ENCODE measurements at regions not wholly inside any gene's neighbourhood (a gene's known extent, or its start where the extent isn't known, plus 50 kb on each side); places are given as distances from the start of the nearest gene placed in this dataset.

DNA sequence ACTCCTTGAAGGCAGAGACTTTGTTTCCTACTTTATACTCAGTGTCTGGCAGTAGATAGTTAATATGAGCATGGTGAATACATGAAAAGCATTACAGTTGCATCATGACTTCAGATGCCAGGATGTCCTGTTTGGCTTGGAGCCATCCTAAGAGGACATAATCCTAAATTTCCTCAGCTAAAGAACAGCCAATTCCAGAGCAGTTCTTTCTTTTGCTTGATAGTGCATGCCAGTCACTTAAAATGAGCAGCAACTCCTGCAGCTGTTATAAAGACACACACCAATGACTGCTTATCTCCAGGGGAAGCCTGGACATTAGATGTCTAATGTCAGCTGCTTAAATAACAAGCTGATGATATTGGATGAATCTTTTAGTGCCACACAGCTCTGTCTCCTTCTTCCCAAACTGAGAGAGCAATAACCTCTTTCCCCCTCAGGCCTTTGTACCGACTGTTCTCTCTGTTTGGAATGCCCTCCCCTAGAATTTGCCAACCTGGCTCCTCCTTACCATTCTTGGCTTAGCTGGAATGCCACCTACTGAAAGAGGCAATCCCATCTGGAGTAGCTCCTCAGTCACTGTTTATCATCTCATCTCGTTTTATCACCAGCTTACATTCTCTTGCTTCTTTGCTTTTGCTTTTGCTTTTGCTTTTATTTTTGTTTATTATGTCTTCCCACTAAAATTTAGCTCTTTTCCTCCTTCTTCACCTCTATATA lies 100.8 kb upstream of the USP38 start:
- no peak for DNase-seq

DNA sequence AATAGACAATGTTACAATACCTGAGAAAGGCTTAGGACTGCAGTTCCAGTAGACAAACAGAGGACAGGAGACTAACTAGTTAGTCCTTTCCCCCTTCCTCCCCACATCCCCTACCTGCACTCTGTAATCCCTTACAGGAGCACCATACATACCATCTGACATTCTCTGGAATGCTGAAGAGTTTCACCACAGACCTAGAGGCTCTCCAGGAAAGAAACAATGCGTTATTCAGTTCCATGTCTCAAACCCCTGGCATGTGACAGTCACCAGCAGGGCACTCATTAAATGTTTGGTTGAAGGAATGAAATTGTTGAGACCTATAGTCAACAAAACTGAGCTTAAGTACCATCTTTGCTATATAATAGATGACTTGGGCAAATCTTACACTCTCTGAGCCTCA lies 100.2 kb upstream of the USP38 start:
- no peak for DNase-seq

DNA sequence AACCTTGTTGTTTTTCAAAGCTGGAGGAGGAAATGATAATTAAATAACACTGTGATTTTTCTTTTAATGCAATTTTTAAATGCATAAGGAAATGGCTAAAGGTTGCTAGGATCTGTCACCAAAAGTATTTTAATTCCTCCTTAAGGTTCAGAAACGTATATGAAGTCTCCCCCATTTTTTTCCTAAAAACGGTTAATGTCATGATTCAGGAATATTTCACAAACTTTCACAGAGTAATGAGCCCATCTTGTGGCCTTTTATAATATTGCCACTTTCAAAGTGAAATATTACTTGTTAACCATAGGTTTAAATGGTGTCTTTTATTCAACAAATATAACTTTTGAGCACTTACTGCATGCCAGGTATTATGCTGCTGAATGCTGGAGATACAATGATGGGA lies 99.5 kb upstream of the USP38 start:
- DNase-seq, result no peak

DNA sequence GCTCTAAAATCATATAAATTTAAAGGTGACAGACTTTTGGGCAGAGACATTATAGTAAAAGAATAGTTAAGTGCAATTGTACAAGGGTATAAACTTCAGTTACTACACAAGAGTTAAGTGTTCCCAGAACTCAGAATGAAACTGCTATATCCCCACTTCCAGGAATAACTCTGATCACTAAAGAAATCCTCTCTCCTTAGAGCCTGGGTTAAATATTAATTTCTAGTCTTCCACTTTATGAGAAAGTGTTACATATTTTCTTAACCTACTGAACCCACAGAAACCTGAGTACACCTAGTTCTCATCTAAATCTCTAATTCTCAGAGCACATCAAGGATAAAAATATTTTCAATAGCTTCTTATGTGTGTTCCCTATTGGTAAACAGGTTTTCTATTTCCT lies 99.1 kb upstream of the USP38 start:
- no peak for DNase-seq

DNA sequence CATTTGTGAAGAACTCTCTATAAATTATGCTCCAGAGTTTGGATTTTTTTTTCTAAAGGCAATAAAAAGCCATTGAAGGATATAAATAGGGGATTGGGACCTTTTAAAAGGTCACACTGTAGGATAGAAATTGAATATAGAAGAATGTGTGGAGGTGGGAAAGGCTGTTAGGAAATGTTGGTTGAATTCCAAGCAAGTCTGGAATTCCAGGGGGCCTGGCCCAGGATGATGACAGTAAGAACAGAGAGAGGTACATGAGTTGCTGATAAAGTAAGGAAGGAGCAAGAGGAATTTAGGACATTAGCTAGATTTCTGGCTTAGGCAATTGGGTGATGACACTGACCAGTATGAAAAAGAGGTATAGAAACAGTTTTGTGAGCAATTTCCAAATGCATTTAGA lies 95.4 kb upstream of the USP38 start:
- DNase-seq, result no peak

DNA sequence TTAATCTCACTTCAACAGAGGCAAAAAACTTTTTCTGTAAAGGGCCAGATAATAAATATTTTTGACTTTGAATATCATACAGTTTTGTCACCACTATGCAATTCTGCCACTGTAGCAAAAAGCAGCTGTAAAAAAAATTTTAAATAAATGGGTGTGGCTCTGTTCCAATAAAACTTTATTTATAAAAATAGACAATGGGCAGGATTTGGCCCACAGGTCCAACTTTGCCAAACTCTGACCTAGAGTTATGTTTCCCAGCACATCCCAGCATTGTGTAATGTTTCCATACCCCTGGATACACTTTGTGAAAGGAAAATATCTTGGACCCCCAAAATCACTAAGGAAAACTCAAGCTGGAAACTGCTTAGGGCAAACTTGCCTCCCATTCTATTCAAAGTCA lies 94.9 kb upstream of the USP38 start:
- no peak for DNase-seq

DNA sequence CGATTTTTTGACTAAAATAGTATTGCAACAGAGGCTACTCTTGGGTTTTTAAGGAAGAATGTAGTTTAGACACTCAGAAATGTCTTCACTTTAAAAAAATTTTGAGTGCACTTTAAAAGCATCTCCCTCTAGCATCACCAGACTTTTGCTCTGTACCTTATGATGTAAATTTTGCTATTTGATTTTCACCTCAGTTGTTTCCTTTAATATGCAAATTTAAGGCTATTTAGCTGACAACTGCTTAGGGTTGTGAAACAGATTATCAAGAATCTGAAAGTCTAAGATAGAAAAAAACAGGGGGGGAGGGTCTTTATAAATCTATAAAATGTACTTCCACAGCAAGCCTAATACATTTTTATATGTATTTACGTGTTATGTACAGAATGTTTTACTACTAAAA lies 92.9 kb upstream of the USP38 start:
- DNase-seq, result no peak

DNA sequence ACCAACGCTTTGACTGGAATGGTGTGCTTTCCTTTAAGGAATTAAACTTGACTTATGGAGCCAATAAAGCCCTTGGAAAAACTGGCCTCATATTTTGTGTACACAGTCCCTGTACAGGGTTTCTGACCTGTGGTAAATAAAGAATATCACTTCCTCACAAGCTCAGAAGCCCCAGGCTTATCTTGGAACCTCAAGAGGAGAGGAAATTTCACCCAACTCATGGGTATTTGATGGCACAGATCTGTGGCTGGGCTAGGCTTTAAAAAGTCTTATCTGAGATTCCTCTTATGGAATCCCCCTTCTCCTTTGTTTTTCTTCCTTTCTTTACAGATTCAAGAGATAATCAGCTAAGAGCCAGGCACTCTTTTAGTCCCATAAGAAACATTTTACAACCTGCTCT lies 89.3 kb upstream of the USP38 start:
- DNase-seq, result no peak

DNA sequence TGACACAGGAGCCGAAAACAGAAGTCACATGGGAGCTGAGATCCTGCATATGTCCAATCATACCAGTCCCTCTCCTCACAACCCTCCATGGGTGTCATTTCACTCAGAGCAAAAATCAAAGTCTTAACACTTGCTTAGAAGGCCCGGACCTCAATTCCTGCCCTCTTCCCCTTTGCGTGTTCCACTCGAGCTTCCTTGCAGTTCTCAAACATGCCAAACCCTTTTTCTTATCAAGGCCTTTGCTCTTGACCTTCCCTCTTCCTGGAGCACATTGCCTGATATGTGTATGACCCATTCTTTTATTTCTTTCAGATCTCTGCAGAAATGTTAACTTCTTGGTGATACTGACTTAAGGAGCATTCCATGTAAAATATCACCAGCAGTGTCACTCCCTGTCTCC lies 87.0 kb upstream of the USP38 start:
- DNase-seq, result no peak

DNA sequence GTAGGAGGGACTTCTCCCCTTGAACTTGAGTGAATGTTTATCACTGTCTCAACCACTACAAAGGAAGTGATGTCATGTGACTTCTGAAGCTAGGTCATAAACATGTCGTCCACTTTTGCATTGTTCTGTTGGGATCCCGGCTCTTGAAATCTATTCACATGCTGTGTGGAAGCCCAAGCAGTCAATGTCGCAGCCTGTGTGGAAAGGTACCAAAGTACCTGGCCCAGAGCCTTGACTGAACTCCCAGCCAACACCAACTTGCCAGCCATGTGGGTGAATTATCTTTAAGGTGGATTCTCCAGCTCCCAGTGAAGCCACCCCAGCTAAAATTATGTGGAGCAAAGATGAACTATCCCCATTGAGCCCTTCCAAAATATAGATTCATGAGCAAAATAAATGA lies 85.0 kb upstream of the USP38 start:
- no peak for DNase-seq

DNA sequence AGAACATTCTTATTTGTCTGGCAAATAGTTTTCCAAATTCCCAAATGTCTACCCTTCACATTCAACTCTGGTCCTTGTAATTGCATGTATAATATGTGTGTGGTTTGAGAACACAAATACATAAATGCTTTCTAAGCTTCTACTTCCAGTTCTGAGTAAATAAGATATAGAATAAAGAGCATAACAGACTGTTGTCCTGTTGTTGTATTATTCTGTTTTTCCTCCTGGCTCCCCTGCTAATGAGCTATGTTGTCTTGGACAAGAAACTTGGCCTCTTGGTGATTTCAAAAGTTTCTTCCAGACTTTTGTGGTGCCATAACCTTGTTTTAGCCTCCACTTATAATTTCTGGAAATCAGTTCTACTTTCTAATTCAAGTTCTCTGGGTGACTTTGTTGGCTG lies 75.3 kb upstream of the USP38 start:
- DNase-seq, result no peak

DNA sequence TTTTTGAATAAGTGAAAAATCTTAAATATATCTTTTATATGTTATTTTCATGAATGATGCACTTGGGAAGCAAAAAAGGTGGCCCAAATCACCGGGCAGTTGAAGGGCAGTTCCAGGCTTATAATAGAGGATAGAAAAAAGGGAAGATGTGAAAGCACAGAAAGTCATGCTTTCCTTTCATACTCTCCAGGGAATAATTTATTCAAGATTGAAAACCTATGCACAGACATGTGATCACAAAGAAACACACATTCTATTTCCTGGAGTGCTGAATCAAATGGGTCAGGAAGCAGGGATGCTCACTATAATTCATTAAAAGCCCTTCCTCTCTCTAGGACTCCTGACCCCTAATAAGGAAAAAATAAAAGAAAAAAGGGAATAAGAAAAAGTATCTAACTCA lies 66.1 kb upstream of the USP38 start:
- no peak for DNase-seq

DNA sequence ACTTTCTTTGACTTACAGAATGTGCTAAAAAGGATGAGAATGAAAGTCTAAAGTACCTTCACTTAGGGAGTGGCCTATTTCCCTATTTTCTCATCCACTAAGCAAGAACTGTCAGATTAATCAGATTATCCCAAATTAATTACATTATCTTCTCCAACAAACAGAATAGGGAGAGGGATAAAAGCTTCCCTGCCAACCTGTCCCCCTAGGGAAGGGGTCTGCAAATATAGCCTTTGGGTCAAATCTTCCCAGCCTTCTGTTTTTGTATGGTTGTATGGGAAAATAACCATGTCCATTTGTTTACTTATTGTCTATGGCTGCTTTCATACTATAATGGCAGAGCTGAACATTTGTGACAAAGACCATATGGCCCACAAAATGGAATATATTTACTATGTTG lies 57.1 kb upstream of the USP38 start:
- DNase-seq, result no peak

DNA sequence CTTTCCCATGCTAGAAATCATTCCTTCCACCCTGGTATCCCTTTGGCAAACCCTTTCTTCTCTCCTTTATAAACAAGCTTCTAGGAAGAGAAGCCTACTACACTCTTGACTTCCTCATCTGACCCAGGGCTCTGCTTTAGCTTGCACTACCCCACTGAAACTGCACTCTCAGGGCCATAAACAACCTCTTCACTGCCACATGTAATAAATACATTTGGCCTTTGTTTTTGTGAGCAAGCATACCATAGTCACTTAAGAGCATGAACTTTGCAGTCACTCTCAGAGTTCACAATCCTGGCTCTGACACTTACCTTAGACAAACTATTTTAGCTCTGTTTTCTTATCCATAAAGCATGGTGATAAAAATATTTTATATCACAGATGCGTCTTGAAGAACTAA lies 50.7 kb upstream of the USP38 start:
- no peak for DNase-seq
